Activated T-cell treated with anti-CD3 and anti-CD28 coated beads for 4 hours (primary cell): ENCODE measurements at regions not wholly inside any gene's neighbourhood (a gene's known extent, or its start where the extent isn't known, plus 50 kb on each side); places are given as distances from the start of the nearest gene placed in this dataset.
"Not testable (repeated sequence)": the region's sequence is repeated elsewhere in the genome, so short reads cannot be mapped to it uniquely, and the experiment has no call there.

ENCODE experiments used
- DNase-seq: peaks from one replicate; pipeline ENCODE4 v3.0.0-alpha.2; 2020

DNA sequence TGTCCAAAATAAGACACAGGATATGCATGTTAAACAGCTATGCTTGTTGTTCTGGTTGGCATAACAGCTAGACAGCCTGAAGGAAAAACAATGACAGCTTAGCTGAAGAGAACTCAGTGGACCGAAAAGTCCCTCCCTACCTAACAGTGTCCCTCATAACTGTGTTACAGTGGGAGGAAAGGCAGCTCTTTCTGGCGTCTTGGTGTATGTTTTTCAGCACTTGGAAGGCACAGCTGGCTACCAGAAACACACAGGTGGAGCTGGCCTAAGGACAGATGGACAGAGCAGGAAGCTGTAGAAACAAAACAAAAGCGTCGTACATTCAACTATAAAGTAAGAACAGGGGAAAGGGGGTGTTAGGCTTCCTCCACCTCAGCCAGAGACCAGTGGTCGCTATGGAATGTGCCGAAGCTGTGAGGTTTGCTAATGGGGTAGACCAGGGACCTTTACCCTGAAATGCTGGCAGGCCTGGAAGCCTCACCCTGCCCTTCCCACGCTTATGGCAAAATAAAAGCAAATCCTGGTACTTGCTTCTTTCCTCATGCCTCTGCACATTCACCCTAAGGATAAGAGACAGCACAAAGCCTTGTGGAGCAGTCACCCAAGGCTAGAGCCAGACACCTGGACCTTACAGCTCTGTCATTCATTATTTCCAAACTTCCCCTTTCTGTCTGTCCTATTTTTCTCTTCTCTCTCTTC lies 103.5 kb upstream of the TRIB2 start:
- no peak for DNase-seq

DNA sequence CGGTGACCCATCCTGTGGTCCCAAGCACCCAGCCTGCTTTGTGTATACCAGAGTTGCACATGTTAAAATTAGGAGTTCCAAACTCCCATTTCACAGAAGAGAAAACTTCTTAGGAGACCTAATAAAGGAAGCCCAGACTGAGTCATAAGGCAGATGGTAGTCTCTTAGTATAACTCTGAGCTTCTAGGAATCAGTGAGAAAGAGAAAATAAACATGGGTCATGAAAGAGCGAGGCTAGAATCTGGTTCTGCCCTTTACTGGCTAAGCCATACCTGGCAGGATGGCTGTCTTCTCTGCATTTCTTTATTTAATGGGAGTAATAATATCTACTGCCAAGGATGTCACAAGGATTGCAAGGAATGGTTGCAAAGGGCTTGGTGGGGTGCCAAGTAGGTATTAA lies 101.2 kb upstream of the TRIB2 start:
- no peak for DNase-seq

DNA sequence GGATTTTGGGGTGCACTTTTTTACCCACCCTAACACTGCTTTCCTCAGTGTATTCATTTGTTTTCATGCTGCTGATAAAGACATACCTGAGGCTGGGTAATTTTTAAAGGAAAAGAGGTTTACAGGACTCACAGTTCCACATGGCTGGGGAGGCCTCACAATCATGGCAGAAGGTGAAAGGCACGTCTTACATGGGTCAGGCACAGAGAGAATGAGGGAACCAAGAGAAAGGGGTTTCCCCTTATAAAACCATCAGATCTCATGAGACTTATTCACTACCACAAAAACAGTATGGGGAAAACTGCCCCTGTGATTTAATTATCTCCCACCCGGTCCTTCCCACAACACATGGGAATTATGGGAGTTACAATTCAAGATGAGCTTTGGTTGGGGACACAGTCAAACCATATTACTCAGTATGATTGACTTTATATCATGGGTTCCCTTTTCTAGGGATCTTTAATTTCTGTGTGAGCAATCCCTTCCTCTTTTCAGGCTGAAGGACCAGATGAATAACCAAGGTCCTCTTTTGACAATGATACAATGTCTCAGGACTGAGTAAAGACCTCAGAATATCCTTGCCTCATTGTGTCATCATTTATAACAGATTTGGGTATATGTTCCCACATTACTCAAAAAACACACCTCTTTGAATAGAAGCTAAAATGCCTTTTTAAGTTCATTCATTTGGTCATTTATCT lies 100.1 kb upstream of the TRIB2 start:
- no peak for DNase-seq

DNA sequence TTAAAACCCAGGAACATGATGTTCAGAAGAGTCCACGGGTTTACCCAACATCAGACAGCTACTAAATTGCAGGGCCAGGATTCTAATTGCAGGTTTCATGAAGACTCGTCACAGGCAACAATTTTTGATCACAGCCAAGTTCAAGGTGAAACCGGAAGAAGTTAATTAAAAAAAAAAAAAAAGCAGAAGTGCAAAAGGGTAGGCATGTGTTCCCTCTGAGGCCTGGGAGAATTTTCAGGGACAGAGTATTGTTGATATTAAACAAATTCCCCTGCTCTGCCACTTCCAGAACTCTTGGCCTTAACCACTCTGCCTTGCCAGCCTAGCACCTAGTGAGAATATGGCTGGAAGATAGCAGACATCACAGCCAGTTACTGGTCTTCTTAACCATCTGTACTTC lies 99.4 kb upstream of the TRIB2 start:
- no peak for DNase-seq

DNA sequence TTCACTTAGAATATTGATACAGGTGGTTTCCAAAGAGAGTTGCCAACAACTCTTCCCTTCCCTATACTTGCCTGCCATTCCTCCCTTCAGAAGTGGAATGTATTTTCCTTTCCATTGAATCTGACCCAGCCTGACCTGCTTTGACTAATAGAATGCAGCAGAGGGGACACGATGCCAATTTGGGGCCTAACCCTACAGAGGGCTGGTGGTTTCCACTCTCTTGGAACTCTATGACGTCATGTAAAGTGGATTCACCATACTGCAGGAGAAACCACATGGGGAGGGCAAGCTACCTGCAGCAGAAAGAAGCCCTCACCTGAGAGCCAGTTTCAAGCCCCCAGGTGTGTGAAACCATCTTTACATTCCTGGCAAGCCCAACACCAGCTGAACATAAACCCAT lies 98.9 kb upstream of the TRIB2 start:
- DNase-seq = no peak

DNA sequence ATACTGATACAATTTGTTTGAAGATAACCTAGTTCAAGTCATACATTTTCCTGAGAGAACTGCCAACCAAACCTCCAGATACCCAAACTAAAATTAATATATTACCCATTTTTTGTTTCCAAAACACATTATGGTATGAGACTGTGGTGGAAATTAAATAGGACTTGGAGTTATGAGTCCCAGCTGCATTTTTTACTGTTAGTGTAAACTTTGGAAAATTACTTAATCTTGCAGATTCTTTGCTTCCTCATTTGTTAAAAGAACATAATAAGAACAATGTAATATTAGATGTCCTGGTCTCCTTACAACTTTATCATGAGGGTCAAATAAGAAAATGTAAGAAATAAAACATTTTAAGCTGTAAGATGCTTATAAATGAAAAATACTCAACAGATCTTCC lies 98.2 kb upstream of the TRIB2 start:
- no peak for DNase-seq

DNA sequence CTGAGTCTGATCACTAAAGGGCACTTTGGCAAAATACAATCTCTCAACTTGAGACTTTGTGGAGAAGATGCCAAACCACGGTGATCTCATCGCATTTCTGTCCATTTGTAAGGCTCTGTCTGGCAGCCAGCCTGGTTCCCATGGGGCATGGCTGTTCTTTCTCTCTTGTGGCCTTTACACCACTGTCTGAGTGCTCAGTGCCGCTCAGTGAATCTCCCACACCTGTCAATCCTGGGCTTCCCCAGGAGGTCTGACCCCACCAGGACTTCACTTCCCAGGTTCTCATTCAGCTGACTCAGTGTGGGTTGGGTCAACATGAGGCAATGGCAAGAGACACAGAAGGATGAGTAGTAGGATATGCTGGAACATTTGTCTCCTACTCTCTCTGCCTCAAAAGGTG lies 96.8 kb upstream of the TRIB2 start:
- DNase-seq = no peak

DNA sequence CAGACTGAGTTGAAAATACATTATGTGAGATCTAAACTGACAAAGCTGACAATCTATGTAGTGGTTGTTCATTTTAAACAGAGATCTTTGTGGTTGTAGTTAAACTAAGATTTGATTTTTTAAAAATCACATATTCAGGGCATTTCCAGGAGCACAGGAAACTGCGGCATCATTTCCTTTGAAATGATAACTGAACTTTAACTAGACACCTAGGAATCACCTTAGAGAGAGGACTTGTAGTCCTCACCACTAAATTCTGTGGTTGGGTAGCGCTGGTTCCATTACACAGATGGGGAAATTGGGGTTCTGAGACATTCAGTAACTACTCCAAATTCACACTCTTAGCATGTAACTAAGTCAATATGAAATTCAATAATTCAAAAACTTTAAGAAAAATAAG lies 96.0 kb upstream of the TRIB2 start:
- no peak for DNase-seq

DNA sequence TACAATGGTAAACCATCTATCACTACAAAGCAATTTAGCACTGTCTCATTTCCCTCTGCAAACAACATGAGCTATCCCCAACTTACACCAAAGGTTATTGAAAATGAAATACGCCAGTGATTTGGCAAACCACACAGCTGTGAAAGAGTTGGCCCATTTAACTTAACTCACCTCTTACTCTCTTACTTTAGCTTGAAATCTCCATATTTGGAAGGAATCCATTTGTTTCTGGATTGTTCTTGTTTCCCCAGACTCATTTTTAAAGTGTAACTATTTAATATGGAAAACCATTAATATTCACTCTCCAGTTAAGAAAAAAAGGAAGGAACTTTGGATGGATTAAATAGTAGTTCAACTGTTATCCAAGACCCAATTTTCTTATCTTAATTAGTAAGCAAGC lies 93.7 kb upstream of the TRIB2 start:
- DNase-seq = no peak

DNA sequence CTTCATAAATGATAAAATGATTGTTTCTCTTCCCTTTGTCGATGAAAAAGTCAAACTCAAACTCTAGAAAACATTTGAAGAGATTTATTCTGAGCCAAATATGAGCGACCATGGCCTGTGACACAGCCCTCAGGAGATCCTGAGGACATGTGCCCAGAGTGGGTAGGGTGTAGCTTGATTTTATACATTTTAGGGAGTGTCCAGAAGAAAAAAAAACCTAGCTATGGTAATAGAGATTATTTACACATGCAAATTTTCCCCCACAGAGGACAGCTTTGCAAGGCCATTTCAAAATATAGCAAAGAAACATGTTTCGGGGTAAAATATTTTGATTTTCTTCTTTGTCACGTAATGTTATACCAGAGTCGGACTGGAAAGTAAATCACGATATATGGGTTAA lies 92.4 kb upstream of the TRIB2 start:
- DNase-seq = no peak

DNA sequence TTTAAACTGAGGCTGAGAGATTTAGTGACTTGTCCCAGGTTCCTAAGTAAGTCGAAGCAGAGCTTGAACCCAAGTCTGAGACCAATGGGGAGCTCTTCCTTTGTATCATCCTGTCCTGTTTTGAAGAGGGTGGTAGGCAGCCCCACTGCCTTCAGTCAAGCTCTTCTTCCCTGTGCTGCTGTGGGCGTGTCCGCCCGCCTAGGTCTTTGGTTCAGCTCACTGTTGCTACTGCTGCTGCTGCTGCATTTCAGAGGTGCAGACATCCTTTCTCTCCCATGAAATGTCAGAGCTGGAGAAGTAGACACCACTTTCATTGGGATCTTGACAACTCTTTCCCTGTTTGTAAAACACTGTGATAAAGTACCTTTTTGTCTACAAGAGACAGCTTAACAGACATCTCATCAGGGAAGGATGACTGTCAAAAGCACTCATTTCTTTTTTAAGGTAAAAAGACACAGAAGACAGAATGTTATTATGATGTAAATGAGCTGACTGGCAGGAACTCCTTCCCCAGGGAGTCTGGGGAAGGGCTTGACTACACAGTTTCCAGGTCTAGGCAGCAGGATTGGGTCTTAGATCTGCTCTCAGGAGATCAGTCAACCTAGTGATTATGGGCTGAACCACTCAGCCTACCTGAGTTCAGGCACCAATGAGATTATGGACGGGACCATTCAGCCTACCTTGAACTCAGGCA lies 91.7 kb upstream of the TRIB2 start:
- no peak for DNase-seq

DNA sequence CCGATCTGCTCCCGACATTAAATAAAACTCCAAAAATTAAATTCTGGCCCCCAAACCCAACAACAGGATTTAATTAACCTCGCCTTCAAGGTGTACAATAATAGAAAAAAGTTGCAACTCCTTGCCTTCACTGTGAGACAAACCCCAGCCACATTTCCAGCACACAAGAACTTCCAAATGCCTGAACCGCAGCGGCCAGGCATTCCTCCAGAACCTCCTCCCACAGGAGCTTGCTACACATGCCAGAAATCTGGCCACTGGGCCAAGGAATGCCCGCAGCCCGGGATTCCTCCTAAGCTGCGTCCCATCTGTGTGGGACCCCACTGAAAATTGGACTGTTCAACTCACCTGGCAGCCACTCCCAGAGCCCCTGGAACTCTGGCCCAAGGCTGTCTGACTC lies 88.2 kb upstream of the TRIB2 start:
- DNase-seq = not testable (repeated sequence)

DNA sequence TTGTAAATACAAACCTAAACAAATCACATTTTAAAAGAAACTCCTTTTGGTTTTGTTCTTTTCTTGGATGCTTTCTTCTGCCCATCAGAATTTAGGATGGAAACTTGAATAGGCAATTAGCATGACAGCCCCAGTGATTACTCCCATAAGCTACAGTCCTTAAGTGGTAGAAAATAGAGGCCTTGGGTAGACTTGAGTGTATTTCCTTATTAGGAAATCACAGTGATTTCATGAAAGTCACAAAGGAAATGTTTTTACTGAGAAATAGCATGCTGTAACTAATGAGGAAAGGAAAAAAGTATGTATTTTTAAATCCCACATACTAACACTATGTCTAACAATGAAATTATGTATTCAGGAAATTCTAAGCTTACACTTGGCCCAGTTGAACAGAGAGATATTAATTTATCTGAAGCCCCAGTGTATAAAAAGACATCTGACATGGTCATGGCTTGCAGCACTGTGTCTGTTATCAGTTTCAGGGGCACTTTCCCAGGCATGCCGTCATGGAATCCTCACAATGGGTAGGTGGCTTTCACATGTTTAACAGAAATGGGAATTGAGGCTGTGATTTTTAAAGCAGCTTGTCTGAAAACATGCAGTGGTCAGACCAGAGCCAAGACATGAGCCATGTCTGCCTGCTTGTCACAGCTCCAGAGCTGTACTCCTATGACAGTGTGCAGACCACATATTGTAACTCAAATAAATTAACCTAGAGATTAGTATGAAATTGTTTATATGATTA lies 79.7 kb upstream of the TRIB2 start:
- DNase-seq = no peak

DNA sequence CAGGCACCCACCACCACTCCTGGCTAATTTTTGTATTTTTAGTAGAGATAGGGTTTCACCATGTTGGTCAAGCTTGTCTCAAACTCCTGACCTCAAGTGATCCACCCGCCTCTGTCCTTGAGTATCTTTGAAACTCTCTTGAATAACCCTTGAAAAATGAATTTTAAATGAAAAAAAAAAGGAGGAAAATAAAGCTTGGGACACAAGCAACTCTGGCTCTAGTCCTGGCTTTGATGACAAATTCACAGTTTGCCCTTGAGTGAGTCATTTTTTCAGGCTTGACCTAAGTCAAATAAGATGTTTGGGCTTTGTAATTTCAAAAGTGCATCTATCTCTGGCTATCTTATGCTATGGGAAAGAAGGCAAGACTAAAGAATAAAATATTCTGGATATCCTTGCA lies 79.0 kb upstream of the TRIB2 start:
- no peak for DNase-seq

DNA sequence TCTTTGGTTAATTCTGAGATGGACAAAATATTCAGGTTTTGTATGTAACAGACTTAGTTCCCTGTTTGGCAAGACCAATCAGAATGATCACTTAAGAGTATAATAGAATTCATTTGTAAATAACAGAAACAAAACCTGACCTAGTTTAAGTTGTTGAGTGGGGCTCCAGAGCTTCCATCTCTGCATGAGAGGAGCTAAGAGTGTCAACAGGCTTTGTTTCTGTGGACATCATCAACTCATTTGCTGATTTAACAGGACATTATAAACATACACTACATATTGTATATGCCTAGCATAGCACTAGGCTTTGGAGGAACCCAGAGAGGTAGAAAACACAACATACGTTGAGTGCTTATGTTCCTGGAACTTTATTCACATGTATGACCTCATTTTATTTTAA lies 75.3 kb upstream of the TRIB2 start:
- no peak for DNase-seq

DNA sequence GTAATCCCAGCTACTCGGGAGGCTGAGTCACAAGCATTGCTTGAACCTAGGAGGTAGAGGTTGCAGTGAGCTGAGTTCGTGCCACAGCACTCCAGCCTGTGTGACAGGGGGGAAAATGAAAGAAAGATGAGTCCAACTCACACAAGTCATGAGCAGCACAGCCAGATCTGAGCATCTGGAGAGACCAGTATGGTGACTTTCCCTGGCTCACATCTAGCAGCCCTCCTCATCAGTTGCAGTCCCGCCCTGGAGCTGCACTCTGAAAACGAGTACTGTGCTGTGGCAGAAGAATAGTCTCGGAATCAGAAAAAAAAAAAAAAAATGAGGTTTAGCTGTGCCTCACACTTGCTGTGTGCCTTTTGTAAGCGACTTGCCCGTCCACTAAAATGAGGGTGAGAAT lies 74.4 kb upstream of the TRIB2 start:
- no peak for DNase-seq

DNA sequence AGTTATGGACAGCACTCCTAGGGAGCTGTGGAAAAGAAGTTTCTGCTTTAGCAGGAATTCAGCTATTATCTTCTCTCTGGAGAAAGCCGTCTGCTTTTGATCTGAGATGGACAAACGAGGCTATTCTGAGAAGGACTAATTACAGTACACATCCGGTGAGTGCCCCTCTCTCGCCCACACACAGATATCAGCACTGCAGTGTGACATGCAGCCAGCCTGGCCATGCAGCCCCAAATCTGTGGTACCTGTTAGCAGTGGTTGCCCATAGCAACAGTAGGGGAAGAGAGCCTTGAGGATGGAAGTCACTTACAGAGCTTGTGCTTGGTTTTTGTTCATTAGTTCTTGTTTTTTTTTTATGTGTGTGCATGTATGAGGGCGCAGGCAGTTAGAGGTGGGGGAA lies 73.9 kb upstream of the TRIB2 start:
- DNase-seq = no peak

DNA sequence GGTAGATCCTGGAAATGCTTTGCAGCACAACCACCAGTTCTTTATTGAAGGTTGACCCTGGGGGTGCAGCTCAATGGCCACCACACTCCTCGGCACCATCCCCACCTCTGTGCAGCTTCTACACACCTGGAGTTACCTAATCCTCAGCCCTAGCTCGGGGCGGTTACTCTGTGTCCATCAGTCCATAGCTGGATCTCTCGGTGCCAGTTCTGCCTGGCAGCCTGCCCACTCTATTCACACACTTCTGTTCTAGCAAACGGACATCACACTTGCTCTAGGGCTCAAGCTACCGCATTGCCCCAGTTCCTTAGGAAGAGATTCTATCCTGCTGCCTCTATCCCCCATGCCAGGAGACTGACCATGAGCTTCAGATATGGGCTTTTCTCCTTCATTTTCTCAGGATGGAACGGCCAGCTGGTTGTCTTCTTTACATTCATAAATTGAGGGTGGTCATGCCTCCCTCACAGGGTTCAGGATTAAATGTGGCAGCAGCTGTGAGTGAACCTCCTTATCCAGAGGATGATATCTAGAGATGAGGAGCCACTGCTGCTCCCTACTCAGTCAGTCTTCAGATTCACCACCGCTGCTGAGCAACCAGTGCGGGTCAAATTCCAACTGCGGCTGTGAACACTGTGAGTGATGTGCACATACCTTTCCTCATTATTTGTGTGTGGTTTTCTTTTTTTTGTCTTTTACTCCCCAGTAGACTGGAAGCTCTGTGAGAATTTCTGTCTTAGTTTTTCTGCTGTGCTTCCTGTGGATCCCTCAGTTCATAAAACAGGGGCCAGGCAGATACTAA lies 66.9 kb upstream of the TRIB2 start:
- DNase-seq = no peak

DNA sequence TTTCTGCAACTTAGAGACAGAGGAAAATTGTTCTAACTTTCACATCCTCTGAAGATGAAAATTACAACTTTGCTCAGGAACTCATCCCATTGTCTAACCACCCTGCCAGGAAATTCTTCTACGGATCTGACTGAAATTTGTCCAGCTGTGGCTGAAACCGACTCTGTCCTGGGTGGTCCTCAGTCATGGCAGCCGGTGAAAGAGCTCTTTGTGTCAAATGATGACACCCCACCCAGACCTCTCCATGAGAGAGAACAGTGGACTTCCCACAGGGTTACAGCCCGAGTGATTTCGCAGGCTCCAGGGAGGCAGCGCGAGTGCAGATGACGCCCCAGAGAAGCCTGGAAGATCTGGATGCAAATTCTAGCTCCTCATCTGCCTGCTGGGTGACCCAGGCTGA lies 65.1 kb upstream of the TRIB2 start:
- no peak for DNase-seq

DNA sequence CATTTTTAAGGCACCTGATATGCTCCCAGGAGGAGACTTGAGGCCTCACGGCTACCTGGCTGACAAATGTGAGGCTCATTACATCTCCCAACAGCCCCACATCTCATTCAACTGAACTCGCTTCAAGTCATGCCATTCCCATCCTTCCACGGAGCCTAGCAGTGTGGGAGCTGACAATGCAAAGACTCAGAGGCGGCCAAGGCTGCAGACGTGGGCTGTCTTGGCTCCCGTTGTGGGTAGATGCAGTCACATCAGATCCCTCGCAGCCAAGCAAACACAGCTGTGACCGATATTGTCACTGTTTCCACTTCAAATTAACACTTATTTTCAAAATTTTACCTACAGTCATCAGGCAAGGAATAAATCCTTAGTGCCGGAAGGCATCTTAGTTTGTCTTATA lies 64.0 kb upstream of the TRIB2 start:
- DNase-seq = no peak

DNA sequence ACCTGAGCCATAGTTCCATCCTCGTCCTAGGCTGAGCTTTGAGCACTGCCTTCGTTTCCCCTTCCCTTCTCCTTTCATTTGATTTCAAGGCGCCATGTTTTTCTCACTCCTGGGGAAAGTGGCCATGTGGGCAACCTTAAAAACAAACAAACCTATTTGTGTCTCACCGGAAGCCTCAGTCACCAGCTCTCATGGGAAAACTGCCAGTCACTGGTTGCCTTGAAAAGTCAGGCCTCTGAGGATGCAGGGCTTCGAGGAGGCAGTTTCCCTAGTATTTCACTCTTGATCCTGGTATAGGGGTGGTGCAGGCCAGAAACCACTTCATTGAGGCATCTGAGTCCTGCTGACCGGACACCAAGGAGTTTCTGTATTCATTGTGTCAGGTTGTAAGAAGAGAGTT lies 59.2 kb upstream of the TRIB2 start:
- DNase-seq = no peak

DNA sequence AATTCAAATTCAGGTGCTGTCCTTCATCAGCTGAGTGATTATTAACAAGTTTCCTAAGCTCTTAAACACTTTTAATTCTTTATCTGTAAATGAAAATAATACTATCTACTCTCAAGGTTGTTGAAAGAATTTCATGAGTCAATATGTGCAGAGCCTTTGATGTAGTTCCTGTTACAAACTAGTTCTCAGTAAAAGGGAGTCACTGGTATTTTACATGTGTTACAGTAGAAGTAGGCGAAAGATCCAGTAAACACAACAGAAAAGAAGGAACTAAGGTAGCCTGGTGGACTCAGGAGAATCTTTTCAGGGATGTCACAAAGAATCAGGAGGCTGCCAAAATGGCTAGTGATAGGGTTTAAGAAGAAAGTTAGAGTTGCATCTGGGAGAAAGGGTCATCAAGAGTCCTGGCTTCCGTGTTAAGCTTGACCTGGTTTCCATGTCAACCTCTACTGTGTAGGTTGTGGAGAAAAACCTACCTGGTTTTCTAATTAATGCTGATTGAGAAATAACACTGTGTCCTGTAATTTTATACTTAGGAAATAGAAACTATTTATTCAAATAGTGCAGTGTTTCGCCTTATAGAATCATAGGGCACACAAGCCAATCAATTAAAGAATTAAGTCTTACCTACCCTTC lies 58.3 kb upstream of the TRIB2 start:
- no peak for DNase-seq
